ENCODE measurements at regions not wholly inside any gene's neighbourhood (a gene's known extent, or its start where the extent isn't known, plus 50 kb on each side); places are given as distances from the start of the nearest gene placed in this dataset.

- Histone ChIP-seq H2AFZ (replicated peaks) (no peak overlapping the region), H3K27me3 (no peaks in the 10 kb centered on the region), H3K9me3 (ENCODE audit: low read depth) (no peaks in the 10 kb centered on the region), H3K4me3 (no peak overlapping the region), H3F3A (ENCODE audit: low read depth) (peaks cover 11% of the 10 kb centered on the region), H3K79me2 (ENCODE audit: low read depth) (no peaks in the 10 kb centered on the region), H3K4me2 (no peak overlapping the region), H3K4me1 (peaks cover 25% of the 10 kb centered on the region), H4K20me1 (ENCODE audit: low read depth) (no peaks in the 10 kb centered on the region), H3K9ac (no peak overlapping the region), H3K27ac (no peak overlapping the region), H3K36me3 (no peaks in the 10 kb centered on the region)
- Mint-ChIP-seq H3K36me3 (no peaks in the 10 kb centered on the region), H3K27me3 (ENCODE audit: insufficient read depth, low read depth) (peaks cover 8% of the 10 kb centered on the region), H3K27ac (no peak overlapping the region), H3K9me3 (peaks cover 11% of the 10 kb centered on the region), H3K4me1 (no peaks in the 10 kb centered on the region), H3K4me3 (no peak overlapping the region)
- no peak for DNase-seq (ENCODE audit: low spot score)
- TF ChIP-seq EZH2phosphoT487 (IDR thresholded peaks at IDR 0.05): no peak
- no peak for TF ChIP-seq CTCF (IDR thresholded peaks at IDR 0.05)
- TF ChIP-seq EZH2 (IDR thresholded peaks at IDR 0.05): no peak
Measured at GRCh38 chr1:82052563-82052962, 251.8 kb downstream of the ADGRL2 start.

- Histone ChIP-seq H3K4me3 (no peak overlapping the region), H3K9ac (no peak overlapping the region), H3K79me2 (ENCODE audit: low read depth) (no peaks in the 10 kb centered on the region), H3K27ac (peak overlapping the region; percentile 6), H4K20me1 (ENCODE audit: low read depth) (no peaks in the 10 kb centered on the region), H3K27me3 (no peaks in the 10 kb centered on the region), H3F3A (ENCODE audit: low read depth) (peaks cover 11% of the 10 kb centered on the region), H2AFZ (replicated peaks) (no peak overlapping the region), H3K4me2 (peak overlapping the region; percentile 8), H3K9me3 (ENCODE audit: low read depth) (no peaks in the 10 kb centered on the region), H3K36me3 (no peaks in the 10 kb centered on the region), H3K4me1 (peaks cover 32% of the 10 kb centered on the region)
- no peaks in the 10 kb centered on the region for H3K27me3 Mint-ChIP-seq (ENCODE audit: insufficient read depth, low read depth)
- H3K4me3 Mint-ChIP-seq: no peak overlapping the region
- H3K36me3 Mint-ChIP-seq: no peaks in the 10 kb centered on the region
- H3K27ac Mint-ChIP-seq: no peak overlapping the region
- TF ChIP-seq EZH2phosphoT487 (IDR thresholded peaks at IDR 0.05) (no peak), EZH2 (IDR thresholded peaks at IDR 0.05) (no peak), CTCF (IDR thresholded peaks at IDR 0.05) (no peak)
- H3K9me3 Mint-ChIP-seq: no peaks in the 10 kb centered on the region
- H3K4me1 Mint-ChIP-seq: no peaks in the 10 kb centered on the region
- DNase-seq (ENCODE audit: low spot score): peak; percentile 39
Measured at GRCh38 chr1:82048596-82048995, 247.9 kb downstream of the ADGRL2 start.

GRCh38 chr1:82045221-82045620 is 244.5 kb downstream of the ADGRL2 start:
- H3K4me2 ChIP-seq: no peak overlapping the region
- TF ChIP-seq EZH2phosphoT487 (IDR thresholded peaks at IDR 0.05) (no peak), CTCF (IDR thresholded peaks at IDR 0.05) (no peak), EZH2 (IDR thresholded peaks at IDR 0.05) (no peak)
- H3K27ac ChIP-seq: no peak overlapping the region
- no peaks in the 10 kb centered on the region for H4K20me1 ChIP-seq (ENCODE audit: low read depth)
- Mint-ChIP-seq H3K27me3 (ENCODE audit: insufficient read depth, low read depth) (no peaks in the 10 kb centered on the region), H3K27ac (no peak overlapping the region), H3K9me3 (no peaks in the 10 kb centered on the region), H3K4me3 (no peak overlapping the region), H3K36me3 (no peaks in the 10 kb centered on the region), H3K4me1 (no peaks in the 10 kb centered on the region)
- no peak overlapping the region for H3K4me3 ChIP-seq
- no peaks in the 10 kb centered on the region for H3K36me3 ChIP-seq
- peaks cover 11% of the 10 kb centered on the region for H3F3A ChIP-seq (ENCODE audit: low read depth)
- H2AFZ ChIP-seq (replicated peaks): no peak overlapping the region
- H3K9me3 ChIP-seq (ENCODE audit: low read depth): no peaks in the 10 kb centered on the region
- DNase-seq (ENCODE audit: low spot score): no peak
- H3K79me2 ChIP-seq (ENCODE audit: low read depth): no peaks in the 10 kb centered on the region
- peaks cover 34% of the 10 kb centered on the region for H3K4me1 ChIP-seq
- H3K9ac ChIP-seq: no peak overlapping the region
- no peaks in the 10 kb centered on the region for H3K27me3 ChIP-seq
